Keratinocyte (primary cell): ENCODE measurements at regions not wholly inside any gene's neighbourhood (a gene's known extent, or its start where the extent isn't known, plus 50 kb on each side); places are given as distances from the start of the nearest gene placed in this dataset.

ENCODE experiments used
- DNase-seq: peaks from one replicate; pipeline ENCODE4 v3.0.0-alpha.2; 2011; ENCODE audit warnings: low read depth, missing footprints, low spot score
- FAIRE-seq: peaks from 2 replicates; lab custom pipeline; 2011; peaks lifted over from hg19 to GRCh38; lab: Jason Lieb, UNC
- H2AFZ ChIP-seq: 2 replicates; pipeline ENCODE4 v1.6.0; 2012; ENCODE audit warnings: low read length, control low read depth, inconsistent platforms; ENCODE audit not compliant: control insufficient read depth
- H3K27ac ChIP-seq: 2 replicates; pipeline ENCODE4 v1.5.1; 2011; ENCODE audit warnings: low read length; ENCODE audit not compliant: control insufficient read depth, insufficient read depth
- H3K27me3 ChIP-seq: 3 replicates; pipeline ENCODE4 v1.6.0; 2011; ENCODE audit warnings: low read length; ENCODE audit not compliant: control insufficient read depth, insufficient read depth; ENCODE audit errors: extremely low read depth
- H3K36me3 ChIP-seq, 2 experiments: 2 replicates in 1 of 2; 3 replicates in 1 of 2; pipeline ENCODE4 v1.5.1; 2011; ENCODE audit warnings: low read length in 2 of 2, mild to moderate bottlenecking in 1 of 2; ENCODE audit not compliant: control insufficient read depth in 2 of 2, insufficient read depth in 2 of 2; ENCODE audit errors: extremely low read depth in 1 of 2
- H3K4me1 ChIP-seq: 3 replicates; pipeline ENCODE4 v1.5.1; 2011; ENCODE audit warnings: low read length; ENCODE audit not compliant: control insufficient read depth, insufficient read depth; ENCODE audit errors: extremely low read depth
- H3K4me2 ChIP-seq: 3 replicates; pipeline ENCODE4 v1.6.0; 2011; ENCODE audit warnings: low read depth, low read length; ENCODE audit not compliant: control insufficient read depth, insufficient read depth; ENCODE audit errors: extremely low read depth
- H3K4me3 ChIP-seq, 3 experiments: fragments of 200-600 bp in 1 of 3; sonication (generic) in 1 of 3; 2 replicates in 2 of 3; 3 replicates in 1 of 3; pipeline ENCODE4 v1.5.1; 2011 to 2016; ENCODE audit warnings: low read length in 3 of 3, mild to moderate bottlenecking in 3 of 3, control low read depth in 2 of 3, inconsistent platforms in 1 of 3, low read depth in 1 of 3, mixed read lengths in 1 of 3, mixed run types in 1 of 3, moderate library complexity in 1 of 3; ENCODE audit not compliant: control insufficient read depth in 2 of 3, insufficient read depth in 2 of 3; ENCODE audit errors: extremely low read depth in 1 of 3
- H3K79me2 ChIP-seq: 2 replicates; pipeline ENCODE4 v1.6.0; 2012; ENCODE audit warnings: low read length; ENCODE audit not compliant: control insufficient read depth, insufficient read depth
- H3K9ac ChIP-seq: 3 replicates; pipeline ENCODE4 v1.6.0; 2011; ENCODE audit warnings: low read length; ENCODE audit not compliant: control insufficient read depth, insufficient read depth; ENCODE audit errors: extremely low read depth
- H3K9me1 ChIP-seq: 3 replicates; pipeline ENCODE4 v1.6.0; 2011; ENCODE audit warnings: low read length; ENCODE audit not compliant: control insufficient read depth, insufficient read depth; ENCODE audit errors: extremely low read depth
- H3K9me3 ChIP-seq: 2 replicates; pipeline ENCODE4 v1.5.1; 2012; ENCODE audit warnings: low read depth, low read length; ENCODE audit not compliant: control insufficient read depth
- H4K20me1 ChIP-seq: 3 replicates; pipeline ENCODE4 v1.6.0; 2011; ENCODE audit warnings: low read length; ENCODE audit not compliant: control insufficient read depth, insufficient read depth; ENCODE audit errors: extremely low read depth
- EZH2 ChIP-seq: IDR thresholded peaks from one replicate; pipeline ENCODE4 v1.6.1; 2012; ENCODE audit warnings: inconsistent platforms, mild to moderate bottlenecking, low read length, moderate library complexity
- dilution Hi-C: fragments of 300-500 bp; cut with MboI; formaldehyde crosslinking; loops from one replicate; pipeline ENCODE4 v1.7.0; 2020; ENCODE audit warnings: low sequenced_read_pairs; ENCODE audit not compliant: extremely low pct_ligation_motif_present
- TF ChIP-seq, protein P1 (sequence below), 3 experiments: IDR thresholded peaks in 1 of 3; conservative IDR thresholded peaks in 1 of 3; optimal IDR thresholded peaks in 1 of 3; 2 replicates in 2 of 3; 3 replicates in 1 of 3; pipeline versions ENCODE3 to v1.5.1; 2011; ENCODE audit warnings: low read length in 3 of 3, mild to moderate bottlenecking in 3 of 3, moderate library complexity in 2 of 3, control low read depth in 1 of 3, inconsistent platforms in 1 of 3; ENCODE audit not compliant: insufficient read depth in 2 of 3; ENCODE audit errors: extremely low read depth in 1 of 3

- Histone ChIP-seq H3K27me3 (no peaks in the 10 kb centered on the region), H3K9me3 (no peaks in the 10 kb centered on the region), H3K4me3 (no peak overlapping the region), H4K20me1 (no peaks in the 10 kb centered on the region), H3K4me1 (no peaks in the 10 kb centered on the region), H3K36me3 (no peaks in the 10 kb centered on the region), H2AFZ (no peak overlapping the region), H3K4me2 (no peak overlapping the region), H3K27ac (no peak overlapping the region), H3K79me2 (no peaks in the 10 kb centered on the region), H3K9ac (no peak overlapping the region), H3K9me1 (no peaks in the 10 kb centered on the region)
- no peak for DNase-seq
- no peak for TF ChIP-seq EZH2
- TF ChIP-seq, protein P1, sequence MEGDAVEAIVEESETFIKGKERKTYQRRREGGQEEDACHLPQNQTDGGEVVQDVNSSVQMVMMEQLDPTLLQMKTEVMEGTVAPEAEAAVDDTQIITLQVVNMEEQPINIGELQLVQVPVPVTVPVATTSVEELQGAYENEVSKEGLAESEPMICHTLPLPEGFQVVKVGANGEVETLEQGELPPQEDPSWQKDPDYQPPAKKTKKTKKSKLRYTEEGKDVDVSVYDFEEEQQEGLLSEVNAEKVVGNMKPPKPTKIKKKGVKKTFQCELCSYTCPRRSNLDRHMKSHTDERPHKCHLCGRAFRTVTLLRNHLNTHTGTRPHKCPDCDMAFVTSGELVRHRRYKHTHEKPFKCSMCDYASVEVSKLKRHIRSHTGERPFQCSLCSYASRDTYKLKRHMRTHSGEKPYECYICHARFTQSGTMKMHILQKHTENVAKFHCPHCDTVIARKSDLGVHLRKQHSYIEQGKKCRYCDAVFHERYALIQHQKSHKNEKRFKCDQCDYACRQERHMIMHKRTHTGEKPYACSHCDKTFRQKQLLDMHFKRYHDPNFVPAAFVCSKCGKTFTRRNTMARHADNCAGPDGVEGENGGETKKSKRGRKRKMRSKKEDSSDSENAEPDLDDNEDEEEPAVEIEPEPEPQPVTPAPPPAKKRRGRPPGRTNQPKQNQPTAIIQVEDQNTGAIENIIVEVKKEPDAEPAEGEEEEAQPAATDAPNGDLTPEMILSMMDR (optimal IDR thresholded peaks at IDR 0.05 in 1 of 3, IDR thresholded peaks at IDR 0.05 in 1 of 3, conservative IDR thresholded peaks at IDR 0.05 in 1 of 3; ENCODE audit: extremely low read depth in 1 of 3, insufficient read depth in 2 of 3, low read length in 3 of 3): no peak
- dilution Hi-C loops: no loop called here
- no peak for FAIRE-seq
These were observed 175.8 kb downstream of the IL15 start for GRCh38 chr4:141812158-141812557.

GRCh38 chr4:141814499-141814898, 178.1 kb downstream of the IL15 start:
- Histone ChIP-seq H3K4me2 (no peak overlapping the region), H3K9me1 (no peaks in the 10 kb centered on the region), H3K9ac (no peak overlapping the region), H3K4me3 (no peak overlapping the region), H3K4me1 (no peaks in the 10 kb centered on the region), H3K9me3 (no peaks in the 10 kb centered on the region), H3K27me3 (no peaks in the 10 kb centered on the region), H2AFZ (no peak overlapping the region), H4K20me1 (no peaks in the 10 kb centered on the region), H3K27ac (no peak overlapping the region), H3K36me3 (no peaks in the 10 kb centered on the region), H3K79me2 (no peaks in the 10 kb centered on the region)
- dilution Hi-C loops: no loop called here
- FAIRE-seq (no peak), DNase-seq (no peak)
- no peak for TF ChIP-seq EZH2
- TF ChIP-seq, protein P1 (optimal IDR thresholded peaks at IDR 0.05 in 1 of 3, IDR thresholded peaks at IDR 0.05 in 1 of 3, conservative IDR thresholded peaks at IDR 0.05 in 1 of 3; ENCODE audit: extremely low read depth in 1 of 3, insufficient read depth in 2 of 3, low read length in 3 of 3): no peak
